NB4 (cell line): ENCODE measurements at regions not wholly inside any gene's neighbourhood (a gene's known extent, or its start where the extent isn't known, plus 50 kb on each side); places are given as distances from the start of the nearest gene placed in this dataset.

ENCODE experiments used
- DNase-seq: peaks from one replicate; pipeline ENCODE4 v3.0.0; 2010; ENCODE audit warnings: low read depth
- H3K4me3 ChIP-seq: one replicate; pipeline ENCODE4 v1.5.1; 2011; ENCODE audit warnings: mild to moderate bottlenecking, low read depth, low read length, moderate library complexity
- CTCF ChIP-seq: IDR thresholded peaks from one replicate; pipeline ENCODE4 v1.5.1; 2012; ENCODE audit warnings: low read depth, low read length
- MYC ChIP-seq: IDR thresholded peaks from 2 replicates; pipeline ENCODE4 v1.6.1; 2011; ENCODE audit warnings: low read depth, low read length
- POLR2A ChIP-seq: IDR thresholded peaks from 2 replicates; pipeline ENCODE4 v1.6.1; 2011; ENCODE audit warnings: mild to moderate bottlenecking; ENCODE audit not compliant: insufficient read length; ENCODE audit errors: extremely low read depth
- TF ChIP-seq, protein P1 (sequence below): IDR thresholded peaks from 2 replicates; pipeline ENCODE4 v1.6.1; 2011; ENCODE audit warnings: low read depth, low read length

DNA sequence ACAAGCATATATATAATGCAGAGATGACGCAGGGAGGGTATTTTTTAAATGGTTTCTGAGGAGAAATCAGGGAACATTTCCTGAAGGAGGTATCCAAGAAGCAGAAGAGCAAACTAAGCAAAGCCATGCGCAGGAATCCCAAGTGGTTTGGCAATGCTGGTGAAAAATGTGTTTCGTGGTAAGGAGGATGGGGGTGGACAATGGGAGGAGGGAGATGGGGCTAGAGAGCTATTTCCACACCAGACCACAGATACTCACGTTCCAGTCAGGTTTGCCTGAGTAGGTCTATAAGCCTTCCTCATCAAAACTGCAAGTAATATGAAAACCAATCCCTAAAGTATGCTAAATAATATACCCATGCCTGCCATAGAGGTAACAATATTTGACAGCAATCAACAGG lies 223.7 kb upstream of the MKLN1 start:
- peak; percentile 73 for DNase-seq
- H3K4me3 ChIP-seq, result no peak overlapping the region
- TF ChIP-seq POLR2A (no peak), MYC (no peak), CTCF (no peak)
- TF ChIP-seq, protein P1, sequence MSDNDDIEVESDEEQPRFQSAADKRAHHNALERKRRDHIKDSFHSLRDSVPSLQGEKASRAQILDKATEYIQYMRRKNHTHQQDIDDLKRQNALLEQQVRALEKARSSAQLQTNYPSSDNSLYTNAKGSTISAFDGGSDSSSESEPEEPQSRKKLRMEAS, result no peak

DNA sequence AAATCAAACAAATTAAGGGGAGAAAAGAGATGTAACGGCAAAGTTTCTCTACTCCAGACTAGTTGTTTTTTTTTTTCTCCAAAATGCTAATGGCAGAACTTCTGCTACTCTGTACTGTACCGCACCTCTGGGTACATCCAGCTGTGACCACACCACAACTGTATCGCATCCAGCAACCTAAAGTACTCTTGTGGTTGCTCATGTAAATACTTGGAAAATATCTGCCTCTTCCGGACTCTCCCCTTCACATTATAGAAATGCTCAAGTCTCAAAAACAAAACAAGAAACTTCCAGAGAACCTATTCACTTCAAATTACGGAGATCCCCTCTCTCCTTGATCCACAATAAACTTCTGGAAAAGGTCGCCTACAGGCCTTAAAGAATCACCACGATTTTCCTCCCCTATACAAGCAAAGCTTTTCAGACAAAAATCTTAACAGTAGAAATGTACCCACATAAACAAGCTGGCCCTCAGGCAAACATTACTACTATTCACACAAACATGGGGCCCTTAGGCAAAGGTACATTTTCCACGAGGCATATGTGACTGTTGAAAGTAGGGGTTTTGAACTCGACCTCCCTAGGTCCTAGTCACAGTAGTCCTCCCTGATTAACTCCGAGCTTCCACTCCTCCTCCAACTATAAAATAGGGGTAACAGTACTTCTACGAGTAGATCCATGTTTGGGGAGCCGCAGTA lies 222.9 kb upstream of the MKLN1 start:
- TF ChIP-seq, protein P1, result no peak
- no peak for TF ChIP-seq CTCF
- no peak for TF ChIP-seq POLR2A
- TF ChIP-seq MYC, result no peak
- no peak overlapping the region for H3K4me3 ChIP-seq
- DNase-seq, result peak; percentile 14

DNA sequence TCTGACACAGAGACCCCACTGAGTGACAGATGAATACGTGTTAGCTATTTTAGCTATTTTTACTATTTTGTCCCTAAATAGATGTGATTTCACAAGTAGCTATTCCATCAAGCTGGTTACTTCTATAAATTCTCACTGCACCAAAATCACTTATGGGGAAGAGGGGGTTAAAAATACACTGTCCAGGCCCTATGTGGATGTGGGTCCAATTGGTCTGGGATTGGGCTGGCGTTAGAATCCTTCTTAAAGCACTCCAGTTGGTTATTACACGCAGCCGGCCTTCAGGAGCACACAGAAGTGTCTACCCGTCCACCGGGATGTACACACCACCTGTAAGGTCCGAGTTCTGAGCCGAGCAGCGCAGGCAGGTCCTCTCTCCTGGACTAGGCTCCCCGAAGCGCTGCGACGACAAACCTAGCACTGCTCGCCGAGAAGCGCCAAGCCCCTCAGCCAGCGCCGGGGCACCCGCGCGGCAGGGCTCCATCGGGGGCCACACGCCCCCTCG lies 222.3 kb upstream of the MKLN1 start:
- TF ChIP-seq CTCF, result no peak
- no peak; the same call in 1 of the 2 replicates for TF ChIP-seq MYC
- no peak for TF ChIP-seq POLR2A
- TF ChIP-seq, protein P1, result no peak
- peak overlapping the region; percentile 37 for H3K4me3 ChIP-seq
- DNase-seq, result no peak

- peak overlapping the region; percentile 73 for H3K4me3 ChIP-seq
- peak; percentile 65; the same call in 1 of the 2 replicates for TF ChIP-seq MYC
- TF ChIP-seq, protein P1, result peak; percentile 58
- TF ChIP-seq POLR2A, result peak; percentile 50
- TF ChIP-seq CTCF, result no peak
- DNase-seq, result peak; percentile 82
These were observed 221.6 kb upstream of the MKLN1 start for GRCh38 chr7:131105799-131106680.

- H3K4me3 ChIP-seq, result peak overlapping the region; percentile 73
- DNase-seq, result peak; percentile 62
- TF ChIP-seq MYC (no peak), CTCF (no peak), POLR2A (no peak)
- TF ChIP-seq, protein P1, result no peak
These were observed 220.9 kb upstream of the MKLN1 start for GRCh38 chr7:131106681-131107336.
